HG03066 (cell line): ENCODE measurements at regions not wholly inside any gene's neighbourhood (a gene's known extent, or its start where the extent isn't known, plus 50 kb on each side); places are given as distances from the start of the nearest gene placed in this dataset.
"Not testable (repeated sequence)": the region's sequence is repeated elsewhere in the genome, so short reads cannot be mapped to it uniquely, and the experiment has no call there.

ENCODE experiments used
- ATAC-seq: cut with Tn5 transposase; IDR thresholded peaks from one replicate; pipeline ENCODE4 v1.9.1; 2021; ENCODE audit warnings: low read depth; ENCODE audit not compliant: unreplicated experiment

GRCh38 chr5:101673120-101673519 is 623.0 kb downstream of the SLCO4C1 start:
- ATAC-seq = no peak

GRCh38 chr5:101664071-101664791 is 631.9 kb downstream of the SLCO4C1 start:
- no peak for ATAC-seq

DNA sequence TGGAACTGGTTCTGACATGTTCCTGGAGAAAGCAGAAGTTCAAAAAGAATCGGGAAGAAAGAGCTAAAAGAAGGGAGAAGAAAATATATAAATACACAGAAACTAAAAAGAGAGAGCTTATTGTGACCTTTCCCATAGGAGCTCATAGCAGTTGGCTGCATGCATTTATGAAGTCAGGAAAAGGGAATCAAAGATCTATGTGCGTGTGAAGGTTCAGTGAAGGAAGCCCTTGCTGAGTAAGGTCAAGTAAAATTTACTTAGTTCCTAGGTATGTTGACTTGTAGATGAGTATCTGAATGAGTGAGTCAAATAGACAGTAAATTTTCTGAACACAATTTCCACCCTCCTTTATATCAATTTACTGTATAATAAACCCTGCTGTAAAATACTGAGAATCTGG is 632.5 kb downstream of the SLCO4C1 start:
- ATAC-seq = no peak

- ATAC-seq = no peak
These were observed 633.8 kb downstream of the SLCO4C1 start for GRCh38 chr5:101662263-101662662.

GRCh38 chr5:101658433-101658832 is 637.7 kb downstream of the SLCO4C1 start:
- no peak for ATAC-seq

DNA sequence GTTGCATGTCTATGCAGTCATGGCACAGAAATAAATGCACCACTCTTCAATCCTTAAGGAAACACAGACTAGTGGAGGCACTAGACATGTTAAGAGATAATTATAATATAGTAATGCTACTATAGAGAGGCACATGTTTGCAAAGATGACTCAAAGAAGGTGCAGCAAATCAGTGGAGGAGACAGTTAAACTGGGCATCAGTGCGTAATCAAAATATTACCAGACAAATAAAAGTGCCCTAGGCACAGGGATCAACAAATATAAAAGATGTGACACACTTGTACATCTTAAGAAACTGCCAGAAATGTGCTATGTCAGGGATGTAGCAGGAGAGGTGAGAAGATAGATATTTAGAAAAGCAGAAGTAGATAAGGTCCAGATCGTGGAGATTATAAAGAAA is 642.1 kb downstream of the SLCO4C1 start:
- ATAC-seq = no peak

GRCh38 chr5:101647861-101648260 is 648.2 kb downstream of the SLCO4C1 start:
- ATAC-seq = no peak

GRCh38 chr5:101643794-101644193 is 652.3 kb downstream of the SLCO4C1 start:
- ATAC-seq = no peak

- no peak for ATAC-seq
These were observed 658.5 kb downstream of the SLCO4C1 start for GRCh38 chr5:101637599-101637998.

DNA sequence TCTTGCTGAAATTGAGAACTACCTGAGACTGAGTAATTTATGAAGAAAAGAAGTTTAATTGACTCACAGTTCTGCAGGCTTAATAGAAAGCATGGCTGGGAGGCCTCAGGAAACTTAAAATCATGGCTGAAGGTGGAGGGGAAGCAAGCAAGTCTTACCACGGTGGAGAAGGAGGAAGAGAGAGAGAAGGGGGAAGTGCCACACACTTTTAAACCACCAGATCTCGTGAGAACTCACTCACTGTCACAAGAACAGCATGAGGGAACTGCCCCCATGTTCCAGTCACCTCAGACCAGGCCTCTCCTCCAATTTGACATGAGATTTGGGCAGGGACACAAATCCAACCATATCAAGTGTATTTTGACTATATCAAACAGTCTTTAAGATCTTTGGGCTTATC is 668.3 kb downstream of the SLCO4C1 start:
- not testable (repeated sequence) for ATAC-seq

DNA sequence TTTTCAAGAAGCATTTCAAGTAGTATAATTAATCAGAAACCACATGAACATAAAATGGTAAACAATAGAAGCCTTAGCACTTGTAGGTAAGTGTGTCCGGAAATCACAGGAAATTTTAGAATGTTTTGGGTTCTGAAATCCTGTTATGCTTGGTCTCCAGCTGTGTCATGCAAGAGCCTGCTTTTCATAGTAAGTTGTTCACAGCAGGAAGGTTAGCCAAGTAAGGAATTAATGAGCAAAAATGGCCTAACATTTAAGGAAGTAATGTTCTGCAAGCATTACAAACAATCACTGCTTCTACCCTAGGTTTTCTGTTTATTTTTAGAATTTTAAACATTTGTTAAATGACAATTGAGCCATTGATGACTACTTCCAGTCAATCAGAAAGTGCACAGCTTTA is 669.5 kb downstream of the SLCO4C1 start:
- ATAC-seq = no peak

- ATAC-seq = no peak
These were observed 685.0 kb downstream of the SLCO4C1 start for GRCh38 chr5:101611039-101611438.

DNA sequence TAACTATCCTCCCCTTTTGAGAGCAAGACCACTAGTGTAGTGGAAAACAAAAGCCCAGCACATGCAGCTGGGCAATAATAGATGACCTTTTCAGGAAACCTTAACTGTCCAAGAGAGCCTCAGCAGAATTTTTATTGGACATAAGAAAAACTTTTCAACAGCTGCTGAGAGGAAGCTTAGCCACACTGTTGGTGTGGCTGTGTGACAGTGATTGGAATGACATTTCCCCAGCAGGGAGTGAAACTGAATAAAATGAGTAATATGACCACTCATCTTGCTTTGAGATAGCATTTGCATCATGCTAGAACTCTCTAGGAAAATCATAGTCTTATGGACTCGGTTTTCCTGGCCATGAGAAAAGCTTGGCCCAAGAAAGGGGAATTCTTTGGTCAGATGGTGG is 687.8 kb downstream of the SLCO4C1 start:
- no peak for ATAC-seq

GRCh38 chr5:101605700-101606099 is 690.4 kb downstream of the SLCO4C1 start:
- ATAC-seq = no peak

DNA sequence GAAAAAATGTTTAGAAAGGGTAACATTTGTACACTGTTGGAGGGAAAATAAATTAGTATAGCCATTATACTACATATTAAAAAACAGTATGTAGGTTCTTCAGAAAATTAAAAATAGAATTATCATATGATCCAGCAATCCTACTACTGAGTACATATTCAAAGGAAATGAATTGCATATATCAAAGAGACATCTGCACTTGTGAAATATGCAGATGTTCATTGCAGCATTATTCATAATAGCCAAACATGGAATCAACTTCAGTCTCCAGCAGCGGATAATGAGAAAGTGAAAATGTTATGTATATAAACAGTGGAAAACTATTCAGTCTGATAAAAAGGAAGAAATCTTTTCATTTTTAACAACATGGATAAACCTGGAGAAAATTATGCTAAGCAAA is 695.5 kb downstream of the SLCO4C1 start:
- ATAC-seq = no peak

- no peak for ATAC-seq
These were observed 687.3 kb upstream of the ST8SIA4 start for GRCh38 chr5:101590384-101590783.

DNA sequence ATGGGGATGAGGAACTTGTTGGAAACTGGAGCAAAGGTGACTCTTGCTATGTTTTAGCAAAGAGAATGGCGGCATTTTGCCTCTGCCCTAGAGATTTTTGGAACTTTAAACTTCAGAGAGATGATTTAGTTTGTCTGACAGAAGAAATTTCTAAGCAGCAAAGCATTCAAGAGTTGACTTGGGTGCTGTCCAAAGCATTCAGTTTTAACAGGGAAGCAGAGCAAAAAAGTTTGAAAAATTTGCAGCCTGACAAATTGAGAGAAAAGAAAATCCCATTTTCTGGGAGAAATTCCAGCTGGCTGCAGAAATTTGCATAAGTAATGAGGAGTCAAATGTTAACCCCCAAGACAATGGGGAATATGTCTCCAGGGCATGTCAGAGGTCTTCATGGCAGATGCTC is 682.3 kb upstream of the ST8SIA4 start:
- no peak for ATAC-seq

DNA sequence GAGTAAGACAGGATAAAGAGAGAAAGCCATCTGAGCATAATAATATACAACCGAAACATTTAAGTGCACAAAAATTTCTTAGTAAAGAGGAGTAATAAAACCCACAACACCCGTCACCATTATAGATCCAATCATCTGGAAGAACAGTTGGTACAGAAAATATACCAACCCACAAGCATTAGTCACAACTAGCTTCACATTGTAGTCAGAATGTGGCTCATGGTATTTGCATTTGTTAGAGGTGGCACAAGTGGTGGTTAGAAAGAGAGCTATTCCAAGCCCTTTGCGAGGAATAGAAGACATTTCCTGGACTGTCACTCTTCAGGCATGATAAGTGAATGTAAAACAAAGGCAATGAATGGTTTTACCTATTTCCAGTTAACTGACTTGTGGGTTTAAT is 677.5 kb upstream of the ST8SIA4 start:
- ATAC-seq = no peak

- no peak for ATAC-seq
These were observed 670.9 kb upstream of the ST8SIA4 start for GRCh38 chr5:101574017-101574416.

DNA sequence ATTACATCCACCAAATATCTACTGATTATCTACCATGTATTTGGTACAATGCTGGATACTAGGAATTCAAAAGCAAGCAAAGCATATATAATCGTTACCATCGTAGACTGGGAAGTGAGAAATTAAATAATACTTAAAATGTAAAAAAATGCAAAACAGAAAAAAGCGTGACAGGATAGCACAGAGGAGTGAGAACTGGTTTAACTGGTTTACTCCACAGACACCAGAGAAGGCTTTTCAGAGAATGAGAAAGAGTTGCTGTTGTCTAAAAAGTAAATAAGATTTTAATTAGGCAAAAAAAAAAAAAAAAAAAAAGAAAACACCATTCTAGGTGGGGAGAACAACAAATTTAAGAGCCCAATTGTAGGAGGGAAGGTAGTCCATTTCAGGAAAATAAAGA is 657.9 kb upstream of the ST8SIA4 start:
- no peak for ATAC-seq

DNA sequence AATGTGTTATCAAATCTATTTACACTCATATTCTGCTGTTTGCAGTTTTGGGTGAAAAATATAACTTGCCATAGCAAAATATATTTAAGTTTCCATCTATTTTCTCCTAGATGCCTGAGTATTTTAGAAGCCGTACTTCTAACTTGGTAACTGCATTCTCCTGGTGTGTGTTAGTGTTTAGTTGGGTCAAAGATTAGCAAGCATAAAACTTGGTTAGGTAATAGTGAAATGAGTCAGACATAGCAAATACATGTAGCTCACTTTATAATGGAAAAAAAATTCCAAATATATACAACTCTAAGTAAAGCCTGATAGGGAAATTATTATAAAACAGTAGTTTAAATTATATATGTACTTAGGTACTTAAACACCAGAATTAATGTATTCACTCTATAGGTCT is 640.7 kb upstream of the ST8SIA4 start:
- ATAC-seq = no peak

DNA sequence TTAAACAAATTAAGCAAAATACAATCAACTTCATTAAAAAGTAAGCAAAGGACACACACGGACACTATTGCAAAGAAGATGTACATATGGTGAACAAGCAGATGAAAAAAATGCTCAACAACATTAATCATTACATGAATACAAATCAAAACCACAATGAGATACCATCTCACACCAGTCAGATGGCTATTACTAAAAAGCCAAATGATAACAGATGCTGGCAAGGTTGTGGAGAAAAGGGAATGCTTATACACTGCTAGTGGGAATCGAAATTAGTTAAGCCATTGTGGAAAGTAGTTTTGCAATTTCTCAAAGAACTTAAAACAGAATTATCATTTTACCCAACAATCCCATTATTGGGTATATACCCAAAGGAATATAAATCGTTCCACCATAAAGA is 636.2 kb upstream of the ST8SIA4 start:
- ATAC-seq = no peak

- no peak for ATAC-seq
These were observed 632.5 kb upstream of the ST8SIA4 start for GRCh38 chr5:101535626-101536025.
